Activated naive CD4-positive, alpha-beta T cell treated with anti-CD3 and anti-CD28 coated beads, Interleukin-2, amount 50 U/mL, for 24 hours (primary cell): ENCODE measurements at regions not wholly inside any gene's neighbourhood (a gene's known extent, or its start where the extent isn't known, plus 50 kb on each side); places are given as distances from the start of the nearest gene placed in this dataset.
A peak's percentile ranks its signal among the peaks of the same experiment; 100 is the strongest.

ENCODE experiments used
- H3K27ac Mint-ChIP-seq: one replicate; pipeline ENCODE4 v1.8.0; 2021; ENCODE audit warnings: mild to moderate bottlenecking, mixed read lengths
- H3K27me3 Mint-ChIP-seq: one replicate; pipeline ENCODE4 v1.8.0; 2021; ENCODE audit warnings: mixed read lengths
- H3K36me3 Mint-ChIP-seq: one replicate; pipeline ENCODE4 v1.8.0; 2021; ENCODE audit warnings: mixed read lengths
- H3K4me1 Mint-ChIP-seq: one replicate; pipeline ENCODE4 v1.8.0; 2021; ENCODE audit warnings: mixed read lengths
- H3K4me3 Mint-ChIP-seq: one replicate; pipeline ENCODE4 v1.8.0; 2021; ENCODE audit warnings: mild to moderate bottlenecking, mixed read lengths
- H3K9me3 Mint-ChIP-seq: one replicate; pipeline ENCODE4 v1.8.0; 2021; ENCODE audit warnings: mixed read lengths

DNA sequence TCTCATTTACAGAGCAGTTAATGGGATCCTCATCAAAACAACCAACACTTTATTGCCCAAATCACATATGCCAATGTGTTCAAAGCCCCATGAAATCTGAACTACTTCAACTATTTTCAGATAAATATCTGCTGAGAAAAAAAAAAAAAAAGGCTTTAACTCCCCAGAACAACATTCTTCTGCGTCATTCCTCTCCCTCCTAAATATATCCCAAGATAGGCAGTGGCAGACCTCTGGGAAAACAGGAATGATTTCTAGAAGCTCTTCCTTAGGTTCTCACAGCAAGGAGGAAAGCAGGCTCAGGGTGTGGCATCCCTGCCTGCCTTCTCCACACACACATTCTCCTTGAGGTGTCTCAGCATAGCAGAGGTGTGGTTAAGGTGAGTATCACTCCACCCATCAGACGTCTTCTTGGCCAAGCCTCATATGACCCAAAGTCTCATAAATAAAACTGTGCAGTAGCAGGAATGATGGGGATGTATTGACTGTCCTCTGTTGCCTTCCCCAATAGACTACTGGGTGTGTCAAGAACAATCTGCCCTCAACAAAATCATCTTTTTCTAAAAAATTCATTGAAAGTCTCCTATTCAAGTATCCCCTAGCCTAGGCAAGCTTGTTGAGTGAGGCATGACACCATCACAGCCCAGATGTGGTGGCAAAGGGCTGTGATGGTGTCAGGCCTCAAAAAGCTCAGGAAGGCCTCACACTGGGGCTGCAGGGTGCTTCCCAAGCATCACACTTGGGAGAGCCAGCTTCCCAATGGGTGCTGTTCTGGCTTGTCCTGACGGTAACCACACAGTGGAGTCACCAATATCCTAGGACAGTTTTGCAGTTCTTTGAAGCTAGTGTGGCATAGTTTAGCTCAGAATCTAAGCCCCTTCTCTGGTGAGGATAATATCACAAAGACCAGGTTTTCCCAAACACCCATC lies 135.4 kb upstream of the SOX9 start:
- no peak overlapping the region for H3K27ac Mint-ChIP-seq
- no peak overlapping the region for H3K4me3 Mint-ChIP-seq
- H3K4me1 Mint-ChIP-seq, result no peaks in the 10 kb centered on the region
- H3K27me3 Mint-ChIP-seq, result no peaks in the 10 kb centered on the region
- H3K36me3 Mint-ChIP-seq, result no peaks in the 10 kb centered on the region
- peaks cover 5% of the 10 kb centered on the region for H3K9me3 Mint-ChIP-seq

DNA sequence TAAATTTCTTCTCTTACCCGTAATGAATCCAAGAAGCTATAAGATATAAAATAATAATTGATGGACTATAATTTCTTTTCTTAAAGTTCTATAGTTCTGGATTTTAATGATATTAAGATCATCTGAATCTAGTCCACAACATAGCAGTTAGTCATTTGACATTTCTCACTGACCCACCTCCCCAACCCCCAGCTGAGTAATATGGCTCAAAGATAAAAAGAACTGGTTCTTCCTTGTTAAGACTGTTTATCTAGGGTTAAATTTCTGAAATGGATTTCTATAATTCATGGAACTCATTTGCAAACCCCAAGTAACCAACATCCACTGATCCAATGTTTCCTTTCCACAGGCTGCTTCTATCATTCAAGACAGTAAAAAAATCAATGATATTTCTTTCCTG lies 133.9 kb upstream of the SOX9 start:
- H3K9me3 Mint-ChIP-seq, result peaks cover 3% of the 10 kb centered on the region
- H3K27ac Mint-ChIP-seq, result no peak overlapping the region
- no peak overlapping the region for H3K4me3 Mint-ChIP-seq
- H3K27me3 Mint-ChIP-seq, result no peaks in the 10 kb centered on the region
- no peaks in the 10 kb centered on the region for H3K4me1 Mint-ChIP-seq
- H3K36me3 Mint-ChIP-seq, result no peaks in the 10 kb centered on the region

DNA sequence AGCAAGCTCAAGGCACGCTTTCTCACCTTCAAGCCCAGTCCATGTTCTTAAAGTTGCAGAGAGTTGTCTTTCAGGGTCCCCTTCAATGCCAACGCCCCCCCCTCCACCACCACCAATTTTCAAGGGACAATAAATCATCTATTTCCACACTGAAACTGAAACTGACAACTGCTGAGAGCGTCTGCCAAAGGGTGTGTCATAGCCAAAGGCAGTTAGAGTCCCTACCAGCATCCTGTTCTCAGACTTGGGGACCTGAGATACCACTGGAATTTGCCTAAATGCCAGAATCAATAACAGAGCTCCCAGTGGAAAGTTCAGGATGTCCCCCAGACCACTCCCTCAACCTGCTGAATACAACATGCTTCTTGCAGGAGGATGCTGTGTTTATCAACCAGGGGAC lies 133.2 kb upstream of the SOX9 start:
- H3K27me3 Mint-ChIP-seq, result no peaks in the 10 kb centered on the region
- H3K9me3 Mint-ChIP-seq, result no peaks in the 10 kb centered on the region
- H3K27ac Mint-ChIP-seq, result no peak overlapping the region

DNA sequence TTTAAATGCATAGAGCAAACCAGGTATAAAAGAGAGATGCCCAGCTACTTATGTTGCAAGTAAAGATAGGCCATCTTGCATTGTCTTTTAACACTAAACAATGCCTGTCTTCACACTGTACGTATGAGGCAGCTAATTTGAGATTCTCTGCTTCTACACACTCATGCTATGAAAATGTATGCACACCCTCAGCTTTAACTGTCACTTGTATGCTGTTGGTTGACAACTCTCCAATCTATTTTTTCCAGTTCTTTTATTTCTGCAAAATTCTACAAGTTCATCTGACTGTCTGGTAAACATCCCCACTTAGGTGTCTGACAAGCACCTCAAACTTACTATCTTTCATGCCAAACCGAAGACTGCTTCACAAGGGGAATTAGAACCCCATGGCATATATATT lies 131.7 kb upstream of the SOX9 start:
- no peaks in the 10 kb centered on the region for H3K27me3 Mint-ChIP-seq
- no peak overlapping the region for H3K4me3 Mint-ChIP-seq
- H3K36me3 Mint-ChIP-seq, result no peaks in the 10 kb centered on the region
- no peak overlapping the region for H3K27ac Mint-ChIP-seq
- no peaks in the 10 kb centered on the region for H3K4me1 Mint-ChIP-seq
- H3K9me3 Mint-ChIP-seq, result no peaks in the 10 kb centered on the region

More for the DNA sequence above, 133.2 kb upstream of the SOX9 start:
- Mint-ChIP-seq H3K36me3 (no peaks in the 10 kb centered on the region), H3K4me3 (no peak overlapping the region), H3K4me1 (no peaks in the 10 kb centered on the region)

DNA sequence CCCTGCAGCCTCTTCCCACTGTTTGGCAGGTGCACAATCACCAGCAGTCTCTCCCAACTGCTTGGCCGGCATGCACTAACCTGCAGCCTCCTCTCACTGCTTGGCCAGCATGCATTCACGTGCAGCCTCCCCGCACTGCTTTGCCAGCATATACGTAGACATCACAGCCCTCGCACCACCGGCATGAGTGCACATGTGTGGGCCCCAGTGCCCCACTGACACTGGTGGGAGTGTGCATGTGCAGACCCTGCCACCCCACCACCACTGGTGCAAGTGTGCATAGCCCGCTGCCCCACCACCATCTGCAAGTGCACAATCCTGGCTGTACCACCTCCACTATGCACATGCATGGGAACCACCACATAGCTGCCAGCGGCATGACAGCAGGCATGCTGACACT lies 127.5 kb upstream of the SOX9 start:
- H3K27ac Mint-ChIP-seq, result no peak overlapping the region
- H3K36me3 Mint-ChIP-seq, result no peaks in the 10 kb centered on the region
- H3K4me3 Mint-ChIP-seq, result no peak overlapping the region
- peaks cover 2% of the 10 kb centered on the region for H3K9me3 Mint-ChIP-seq
- no peaks in the 10 kb centered on the region for H3K4me1 Mint-ChIP-seq
- H3K27me3 Mint-ChIP-seq, result no peaks in the 10 kb centered on the region

DNA sequence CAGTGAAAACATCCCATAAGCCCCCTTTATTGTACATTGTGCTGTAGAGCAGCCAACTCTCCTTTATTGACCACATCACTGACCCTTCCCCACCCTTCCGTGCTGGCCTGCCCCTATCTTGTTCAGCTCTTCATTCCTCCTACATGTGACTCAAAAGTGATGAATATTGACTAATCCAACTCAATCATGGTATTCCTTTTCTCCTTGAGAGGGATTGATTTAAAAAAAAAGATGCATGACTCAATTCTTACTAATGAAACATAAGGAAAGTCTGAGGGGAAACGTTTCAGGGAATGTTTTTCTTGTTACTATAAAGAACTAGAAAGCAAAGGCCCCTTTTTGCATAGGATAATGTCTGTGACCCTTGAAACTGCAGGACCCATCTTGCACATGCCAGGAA lies 125.2 kb upstream of the SOX9 start:
- no peaks in the 10 kb centered on the region for H3K27me3 Mint-ChIP-seq
- no peaks in the 10 kb centered on the region for H3K36me3 Mint-ChIP-seq
- H3K9me3 Mint-ChIP-seq, result peaks cover 5% of the 10 kb centered on the region
- H3K4me1 Mint-ChIP-seq, result no peaks in the 10 kb centered on the region
- no peak overlapping the region for H3K27ac Mint-ChIP-seq
- H3K4me3 Mint-ChIP-seq, result no peak overlapping the region

DNA sequence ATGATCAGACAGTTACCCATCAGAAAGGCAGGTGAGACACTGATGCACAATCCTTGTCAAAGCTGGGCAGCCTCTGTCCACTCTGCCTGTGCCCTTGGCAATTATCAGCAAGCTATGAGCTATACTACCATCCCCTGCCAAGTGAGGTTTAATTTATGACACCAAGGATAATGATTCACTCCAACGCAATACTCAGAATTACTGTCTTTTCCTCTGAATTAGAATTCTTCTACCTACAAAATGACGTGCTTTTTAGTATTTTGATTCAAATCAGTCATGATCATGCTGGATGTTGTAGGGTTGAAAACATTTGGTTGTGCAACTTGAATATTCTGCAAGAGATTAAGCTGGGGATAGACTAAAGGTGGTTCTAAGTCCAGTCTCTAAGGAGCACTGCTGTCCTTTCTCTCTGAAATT lies 116.8 kb upstream of the SOX9 start:
- H3K27ac Mint-ChIP-seq, result no peak overlapping the region
- no peaks in the 10 kb centered on the region for H3K9me3 Mint-ChIP-seq
- no peaks in the 10 kb centered on the region for H3K36me3 Mint-ChIP-seq
- no peaks in the 10 kb centered on the region for H3K4me1 Mint-ChIP-seq
- no peaks in the 10 kb centered on the region for H3K27me3 Mint-ChIP-seq
- no peak overlapping the region for H3K4me3 Mint-ChIP-seq

DNA sequence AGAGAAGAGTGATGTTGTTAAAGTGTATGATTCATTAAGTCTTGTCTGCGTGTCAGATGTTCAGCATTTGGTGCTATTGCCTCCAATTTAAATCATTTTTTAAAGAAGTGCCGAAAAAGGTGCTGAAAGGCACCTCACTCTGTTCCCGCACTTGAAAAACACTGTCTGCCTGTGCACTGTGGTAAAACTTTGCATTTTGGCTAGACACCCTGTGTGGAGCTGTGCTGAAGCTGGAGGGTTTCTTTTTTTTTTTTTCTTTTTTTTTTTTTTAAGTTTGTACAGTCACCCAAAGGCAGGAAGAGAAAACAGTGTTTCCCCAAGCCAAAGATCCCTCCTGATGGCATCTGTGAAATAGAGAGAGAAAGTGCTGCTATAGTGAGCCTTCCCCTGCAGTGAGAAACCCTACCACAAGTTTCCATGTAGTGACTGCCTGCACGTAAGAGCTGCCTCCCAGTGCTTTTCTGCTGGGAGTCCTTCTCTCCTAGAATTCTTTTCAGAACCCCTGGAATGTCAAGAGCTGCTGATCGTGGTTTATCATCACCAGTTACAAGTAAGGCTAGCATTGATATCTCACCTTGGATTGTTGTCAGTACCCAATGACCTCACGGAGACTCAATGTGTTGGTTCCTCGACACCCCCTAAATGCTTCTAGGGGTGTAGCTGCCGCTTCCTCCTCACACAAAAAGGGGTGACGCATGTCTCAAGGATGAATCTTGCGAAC lies 116.0 kb upstream of the SOX9 start:
- H3K27ac Mint-ChIP-seq, result peak overlapping the region; percentile 20
- H3K27me3 Mint-ChIP-seq, result no peaks in the 10 kb centered on the region
- no peaks in the 10 kb centered on the region for H3K36me3 Mint-ChIP-seq
- H3K4me3 Mint-ChIP-seq, result no peak overlapping the region
- H3K9me3 Mint-ChIP-seq, result no peaks in the 10 kb centered on the region
- no peaks in the 10 kb centered on the region for H3K4me1 Mint-ChIP-seq

DNA sequence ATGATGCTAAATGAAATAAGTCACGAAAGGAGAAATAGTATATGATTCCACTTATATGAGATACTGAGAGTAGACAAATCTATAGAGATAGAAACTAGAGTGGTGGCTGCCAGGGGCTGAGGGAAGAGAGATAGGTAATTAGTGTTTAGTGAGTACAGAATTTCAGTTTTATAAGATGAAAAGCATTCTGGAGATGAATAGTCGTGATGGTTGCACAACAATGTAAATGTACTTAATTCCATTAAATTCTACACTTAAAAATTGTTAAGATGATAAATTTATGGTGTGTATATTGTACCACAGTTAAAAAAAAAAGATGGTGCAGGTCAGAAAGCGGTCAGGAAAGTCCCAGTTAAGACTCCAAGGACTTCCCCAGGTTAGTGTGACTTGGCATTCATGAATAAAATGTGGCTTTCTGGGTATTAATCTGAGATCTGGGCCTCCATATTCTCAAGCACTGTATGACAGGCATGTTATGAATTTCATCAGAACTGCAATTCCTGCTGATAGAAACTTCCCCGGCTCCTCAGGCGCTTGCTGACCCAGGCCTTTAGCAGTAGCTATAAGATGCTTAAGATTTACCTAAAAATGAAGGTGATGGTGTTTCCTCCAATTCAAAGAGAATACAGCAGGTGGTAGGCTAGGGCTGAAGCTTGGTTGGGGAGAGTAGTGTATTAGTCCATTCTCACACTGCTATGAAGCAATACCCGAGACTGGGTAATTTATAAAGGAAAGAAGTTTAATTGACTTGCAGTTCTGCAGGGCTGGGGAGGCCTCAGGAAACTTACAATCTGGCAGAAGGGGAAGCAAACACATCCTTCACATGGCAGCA lies 115.3 kb upstream of the SOX9 start:
- H3K4me3 Mint-ChIP-seq, result no peak overlapping the region
- H3K27me3 Mint-ChIP-seq, result no peaks in the 10 kb centered on the region
- no peaks in the 10 kb centered on the region for H3K36me3 Mint-ChIP-seq
- no peaks in the 10 kb centered on the region for H3K9me3 Mint-ChIP-seq
- H3K27ac Mint-ChIP-seq, result peak overlapping the region; percentile 20
- no peaks in the 10 kb centered on the region for H3K4me1 Mint-ChIP-seq

DNA sequence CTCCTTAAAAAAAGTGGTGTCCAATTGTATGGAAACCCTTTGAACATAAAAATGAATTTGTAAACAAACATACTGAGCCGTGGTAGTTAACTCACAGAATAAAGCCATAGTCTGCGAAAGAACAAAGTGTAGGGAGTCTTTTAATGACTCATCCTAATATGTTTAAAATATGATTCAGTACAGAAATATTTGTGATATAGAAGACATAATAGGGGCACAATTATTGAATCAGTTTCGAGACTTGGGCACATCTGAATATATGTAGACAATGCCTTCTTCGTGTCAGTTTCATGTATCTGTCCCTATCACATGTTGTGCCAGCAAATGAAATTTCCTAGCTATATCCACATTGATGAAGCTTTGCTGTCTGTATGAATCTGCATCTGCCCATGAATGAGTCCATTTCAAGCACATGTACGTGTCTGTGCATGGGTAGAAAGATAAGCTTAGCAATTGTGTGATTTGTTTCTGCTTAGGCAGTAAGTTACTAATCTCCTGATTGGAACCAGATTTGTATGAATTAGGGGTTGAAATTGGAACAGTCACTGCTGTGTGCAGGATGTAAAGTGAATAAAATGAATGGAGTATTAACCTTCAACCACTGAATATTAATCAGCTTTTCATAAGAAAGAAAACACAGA lies 112.5 kb upstream of the SOX9 start:
- H3K36me3 Mint-ChIP-seq, result no peaks in the 10 kb centered on the region
- no peak overlapping the region for H3K27ac Mint-ChIP-seq
- no peaks in the 10 kb centered on the region for H3K9me3 Mint-ChIP-seq
- H3K4me1 Mint-ChIP-seq, result no peaks in the 10 kb centered on the region
- H3K4me3 Mint-ChIP-seq, result no peak overlapping the region
- H3K27me3 Mint-ChIP-seq, result no peaks in the 10 kb centered on the region

DNA sequence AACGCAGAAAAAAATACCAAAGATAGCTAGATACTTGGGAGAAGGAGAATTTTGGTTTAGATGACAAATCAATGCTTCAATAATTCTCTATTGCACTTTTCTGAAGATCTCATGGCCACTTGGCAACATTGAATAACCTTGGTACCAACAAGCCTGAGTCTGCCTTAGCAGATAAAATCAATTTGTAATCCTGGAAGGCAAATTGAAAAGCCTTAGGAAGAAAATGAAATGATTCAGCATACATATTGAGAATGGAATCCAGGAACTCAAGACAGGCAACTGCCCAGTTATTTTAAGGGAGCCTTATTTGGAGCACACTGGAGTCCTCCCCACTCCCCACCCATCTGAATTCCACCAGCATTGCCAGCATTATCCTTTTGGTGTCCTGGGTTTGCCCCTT lies 109.3 kb upstream of the SOX9 start:
- no peaks in the 10 kb centered on the region for H3K4me1 Mint-ChIP-seq
- no peak overlapping the region for H3K4me3 Mint-ChIP-seq
- no peak overlapping the region for H3K27ac Mint-ChIP-seq
- H3K36me3 Mint-ChIP-seq, result no peaks in the 10 kb centered on the region
- H3K27me3 Mint-ChIP-seq, result no peaks in the 10 kb centered on the region
- no peaks in the 10 kb centered on the region for H3K9me3 Mint-ChIP-seq

DNA sequence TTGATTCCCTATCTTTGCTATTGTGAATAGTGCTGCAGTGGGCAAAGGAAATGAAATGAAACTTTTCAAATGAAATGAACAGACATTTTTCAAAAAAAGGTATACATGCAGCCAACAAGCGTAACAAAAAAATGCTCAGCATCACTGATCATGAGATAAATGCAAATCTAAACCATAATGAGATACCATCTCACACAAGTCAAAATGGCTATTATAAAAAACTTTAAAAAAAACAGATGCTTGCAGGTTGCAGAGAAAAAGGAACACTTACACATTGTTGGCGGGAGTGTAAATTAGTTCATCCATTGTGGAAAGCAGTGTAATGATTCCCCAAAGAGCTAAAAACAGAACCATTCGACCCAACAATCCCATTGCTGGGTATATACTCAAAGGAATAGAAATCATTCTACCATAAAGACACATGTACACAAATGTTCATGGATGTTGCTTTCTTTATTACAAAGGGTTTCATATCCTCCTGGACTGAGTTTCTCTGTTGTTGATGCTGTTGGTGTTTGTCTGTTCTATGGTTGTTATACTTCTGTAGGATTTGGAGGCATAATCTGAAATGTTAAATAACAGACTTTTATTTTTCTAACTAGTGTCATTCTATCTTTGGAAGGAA lies 99.3 kb upstream of the SOX9 start:
- Mint-ChIP-seq H3K4me1 (no peaks in the 10 kb centered on the region), H3K9me3 (peaks cover 11% of the 10 kb centered on the region), H3K27ac (no peak overlapping the region), H3K36me3 (no peaks in the 10 kb centered on the region), H3K27me3 (no peaks in the 10 kb centered on the region), H3K4me3 (no peak overlapping the region)

DNA sequence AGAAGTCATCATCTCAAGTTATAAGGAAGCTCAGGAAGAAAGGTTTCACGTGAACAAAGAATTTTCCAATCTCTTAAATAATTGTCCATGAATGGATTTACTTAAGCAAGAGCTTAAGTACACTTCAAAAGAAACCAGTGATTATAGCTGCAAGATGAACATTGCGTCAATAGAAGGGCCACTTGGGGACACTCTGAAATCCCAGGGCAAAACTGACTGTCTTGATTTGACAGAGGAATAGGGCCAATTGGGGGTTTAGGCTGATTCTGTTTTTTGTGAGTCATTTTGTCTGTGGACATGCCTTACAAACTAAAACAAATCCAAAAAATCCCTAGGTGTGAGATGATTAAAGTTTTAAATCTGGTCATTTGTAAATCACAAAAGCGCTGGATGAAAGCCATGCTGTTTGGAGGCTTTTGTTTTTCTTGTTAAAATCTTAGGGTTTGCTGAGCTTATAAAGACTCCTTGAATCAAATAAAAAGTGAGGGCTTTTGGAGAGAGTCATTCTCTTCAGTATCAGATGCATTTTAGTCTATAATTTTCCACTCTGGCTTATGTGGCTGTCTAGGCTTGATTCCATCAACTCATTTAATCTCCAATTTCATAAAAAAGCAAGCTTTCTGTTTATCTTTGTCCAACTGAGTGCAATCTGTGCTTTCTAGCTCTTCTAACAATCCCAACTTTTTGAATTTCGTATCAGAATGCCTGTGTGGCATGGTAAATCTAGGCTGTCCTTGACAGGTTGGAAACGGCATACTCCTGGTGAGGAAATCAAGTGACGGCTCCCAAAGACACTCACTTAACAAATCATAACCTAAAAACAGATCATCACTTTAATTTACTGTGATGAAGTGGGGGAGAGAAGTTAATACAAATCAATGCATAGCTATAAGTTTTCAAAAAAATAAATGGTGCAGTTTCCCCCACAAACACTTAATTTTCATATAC lies 98.2 kb upstream of the SOX9 start:
- no peak overlapping the region for H3K4me3 Mint-ChIP-seq
- peaks cover 8% of the 10 kb centered on the region for H3K9me3 Mint-ChIP-seq
- H3K27me3 Mint-ChIP-seq, result peaks cover 2% of the 10 kb centered on the region
- H3K4me1 Mint-ChIP-seq, result no peaks in the 10 kb centered on the region
- no peaks in the 10 kb centered on the region for H3K36me3 Mint-ChIP-seq
- no peak overlapping the region for H3K27ac Mint-ChIP-seq

DNA sequence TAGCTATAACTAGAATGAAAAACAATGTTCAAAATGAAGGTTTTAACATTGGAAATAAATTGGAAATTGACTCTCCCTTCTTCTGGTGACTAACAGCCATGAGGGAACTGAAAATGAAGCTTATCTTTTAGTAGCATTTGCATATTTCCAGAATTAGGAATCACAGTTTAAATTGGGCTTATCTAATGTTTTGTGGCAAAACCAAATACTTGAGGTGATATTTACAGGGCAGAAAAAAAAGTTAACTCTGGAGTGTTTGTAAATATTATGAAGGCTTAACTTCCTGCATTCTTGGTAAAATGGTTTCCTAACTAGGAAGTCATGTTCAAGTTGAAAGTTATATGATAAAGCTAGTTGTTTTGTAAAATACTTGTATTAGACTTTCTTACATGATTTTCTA lies 96.4 kb upstream of the SOX9 start:
- H3K4me3 Mint-ChIP-seq, result no peak overlapping the region
- H3K9me3 Mint-ChIP-seq, result no peaks in the 10 kb centered on the region
- H3K27me3 Mint-ChIP-seq, result peaks cover 9% of the 10 kb centered on the region
- H3K27ac Mint-ChIP-seq, result no peak overlapping the region
- H3K4me1 Mint-ChIP-seq, result peaks cover 5% of the 10 kb centered on the region
- no peaks in the 10 kb centered on the region for H3K36me3 Mint-ChIP-seq
